Suprapubic skin (tissue), 4 donors: ENCODE measurements at regions not wholly inside any gene's neighbourhood (a gene's known extent, or its start where the extent isn't known, plus 50 kb on each side); places are given as distances from the start of the nearest gene placed in this dataset.

Source experiments
- EP300 ChIP-seq: sonication (generic); formaldehyde crosslinking; IDR thresholded peaks from one replicate; pipeline ENCODE4 v1.6.1; 2017; ENCODE audit warnings: antibody characterized with exemption
- POLR2A ChIP-seq, 2 donors: fragments of 450-650 bp; IDR thresholded peaks; one replicate each; pipeline ENCODE4 v1.6.1; 2017; ENCODE audit warnings: antibody characterized with exemption in 2 of 2, mild to moderate bottlenecking in 2 of 2, moderate library complexity in 2 of 2
- POLR2AphosphoS5 ChIP-seq, 3 donors: sonication (generic); formaldehyde crosslinking; IDR thresholded peaks; one replicate each; pipeline ENCODE4 v1.6.1; 2017; ENCODE audit warnings: antibody characterized with exemption in 3 of 3
- TF ChIP-seq, protein P1 (sequence below), 2 donors: fragments of 200-600 bp in 1 of 2; fragments of 450-650 bp in 1 of 2; sonication (generic) in 1 of 2; IDR thresholded peaks; one replicate each; pipeline ENCODE4 v1.5.1; 2016 to 2019; ENCODE audit warnings: antibody characterized with exemption in 2 of 2, mild to moderate bottlenecking in 1 of 2, moderate library complexity in 1 of 2

DNA sequence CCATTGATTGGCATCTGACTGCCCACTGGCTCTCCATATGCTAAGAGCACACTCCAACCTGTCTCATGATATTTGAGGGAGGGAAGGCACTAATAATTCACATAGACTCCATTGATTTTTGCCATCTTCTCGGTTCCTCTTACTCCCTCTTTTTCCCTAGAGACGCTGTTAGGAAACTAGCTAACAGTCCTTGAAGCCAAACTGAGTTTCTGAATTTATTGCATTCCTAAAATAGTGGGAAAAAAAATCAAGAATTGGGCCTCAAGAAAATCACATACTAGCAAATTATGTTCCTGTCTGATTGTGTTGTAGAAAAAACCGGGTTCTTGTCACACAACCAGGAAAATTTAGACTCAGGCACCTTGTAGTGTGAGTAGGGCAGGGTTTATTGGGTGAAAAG is 86.4 kb upstream of the SLC7A1 start:
- TF ChIP-seq, protein P1, sequence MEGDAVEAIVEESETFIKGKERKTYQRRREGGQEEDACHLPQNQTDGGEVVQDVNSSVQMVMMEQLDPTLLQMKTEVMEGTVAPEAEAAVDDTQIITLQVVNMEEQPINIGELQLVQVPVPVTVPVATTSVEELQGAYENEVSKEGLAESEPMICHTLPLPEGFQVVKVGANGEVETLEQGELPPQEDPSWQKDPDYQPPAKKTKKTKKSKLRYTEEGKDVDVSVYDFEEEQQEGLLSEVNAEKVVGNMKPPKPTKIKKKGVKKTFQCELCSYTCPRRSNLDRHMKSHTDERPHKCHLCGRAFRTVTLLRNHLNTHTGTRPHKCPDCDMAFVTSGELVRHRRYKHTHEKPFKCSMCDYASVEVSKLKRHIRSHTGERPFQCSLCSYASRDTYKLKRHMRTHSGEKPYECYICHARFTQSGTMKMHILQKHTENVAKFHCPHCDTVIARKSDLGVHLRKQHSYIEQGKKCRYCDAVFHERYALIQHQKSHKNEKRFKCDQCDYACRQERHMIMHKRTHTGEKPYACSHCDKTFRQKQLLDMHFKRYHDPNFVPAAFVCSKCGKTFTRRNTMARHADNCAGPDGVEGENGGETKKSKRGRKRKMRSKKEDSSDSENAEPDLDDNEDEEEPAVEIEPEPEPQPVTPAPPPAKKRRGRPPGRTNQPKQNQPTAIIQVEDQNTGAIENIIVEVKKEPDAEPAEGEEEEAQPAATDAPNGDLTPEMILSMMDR (IDR thresholded peaks at IDR 0.05): no peak
- TF ChIP-seq POLR2A (IDR thresholded peaks at IDR 0.05) (no peak), EP300 (no peak), POLR2AphosphoS5 (IDR thresholded peaks at IDR 0.05) (no peak)
